HepG2 (cell line): ENCODE measurements at regions not wholly inside any gene's neighbourhood (a gene's known extent, or its start where the extent isn't known, plus 50 kb on each side); places are given as distances from the start of the nearest gene placed in this dataset.

ENCODE experiments used
- AGO2 ChIP-seq: fragments of 200-400 bp; formaldehyde crosslinking; optimal IDR thresholded peaks from 2 replicates; pipeline ENCODE3; 2017; ENCODE audit warnings: mild to moderate bottlenecking, low read depth, low read length, moderate library complexity
- AKAP8 ChIP-seq: sonication (generic); formaldehyde crosslinking; IDR thresholded peaks from 2 replicates; pipeline ENCODE4 v1.5.1; 2020; ENCODE audit warnings: mild to moderate bottlenecking, missing genetic modification reagents
- ATF5 ChIP-seq: sonication (generic); formaldehyde crosslinking; IDR thresholded peaks from 2 replicates; pipeline ENCODE4 v1.4.0; 2020; ENCODE audit warnings: mild to moderate bottlenecking, low read depth, missing genetic modification reagents
- ETV5 ChIP-seq: IDR thresholded peaks from 2 replicates; pipeline ENCODE4 v1.6.1; 2018; ENCODE audit warnings: missing biosample characterization, missing genetic modification reagents, inconsistent platforms, borderline replicate concordance
- ETV6 ChIP-seq: sonication (generic); formaldehyde crosslinking; conservative IDR thresholded peaks from 2 replicates; pipeline ENCODE4 v1.4.0; 2020; ENCODE audit warnings: missing genetic modification reagents
- GLMP ChIP-seq: sonication (generic); formaldehyde crosslinking; IDR thresholded peaks from 2 replicates; pipeline ENCODE4 v1.9.0; 2021; ENCODE audit warnings: missing genetic modification reagents, mild to moderate bottlenecking, borderline replicate concordance
- HOXA5 ChIP-seq: sonication (generic); formaldehyde crosslinking; IDR thresholded peaks from 2 replicates; pipeline ENCODE4 v1.4.0; 2020; ENCODE audit warnings: missing genetic modification reagents
- MIXL1 ChIP-seq: IDR thresholded peaks from 2 replicates; pipeline ENCODE4 v1.6.1; 2016
- PAWR ChIP-seq: sonication (generic); formaldehyde crosslinking; IDR thresholded peaks from 2 replicates; pipeline ENCODE4 v1.4.0; 2020; ENCODE audit warnings: missing genetic modification reagents, mild to moderate bottlenecking, borderline replicate concordance
- PBX3 ChIP-seq: sonication (generic); formaldehyde crosslinking; IDR thresholded peaks from 2 replicates; pipeline ENCODE4 v1.8.1; 2023; ENCODE audit warnings: missing genetic modification reagents, inconsistent platforms, borderline replicate concordance
- TARDBP ChIP-seq: sonication (generic); formaldehyde crosslinking; IDR thresholded peaks from 2 replicates; pipeline ENCODE4 v1.8.0; 2022; ENCODE audit warnings: mild to moderate bottlenecking, missing genetic modification reagents
- THAP11 ChIP-seq: IDR thresholded peaks from 2 replicates; pipeline ENCODE4 v1.6.1; 2016; ENCODE audit warnings: missing biosample characterization, missing genetic modification reagents
- ZBTB34 ChIP-seq: sonication (generic); formaldehyde crosslinking; IDR thresholded peaks from 2 replicates; pipeline ENCODE4 v1.8.0; 2022; ENCODE audit warnings: mild to moderate bottlenecking, missing genetic modification reagents
- ZFP36L2 ChIP-seq: sonication (generic); formaldehyde crosslinking; IDR thresholded peaks from 2 replicates; pipeline ENCODE4 v1.4.0; 2020; ENCODE audit warnings: missing genetic modification reagents
- ZGPAT ChIP-seq: IDR thresholded peaks from 2 replicates; pipeline ENCODE4 v1.6.1; 2016; ENCODE audit warnings: mild to moderate bottlenecking
- ZMYM2 ChIP-seq: sonication (generic); formaldehyde crosslinking; IDR thresholded peaks from 2 replicates; pipeline ENCODE4 v1.8.0; 2022; ENCODE audit warnings: mild to moderate bottlenecking, missing genetic modification reagents
- ZNF468 ChIP-seq: sonication (generic); formaldehyde crosslinking; IDR thresholded peaks from 2 replicates; pipeline ENCODE4 v1.8.0; 2022; ENCODE audit warnings: mild to moderate bottlenecking, moderate library complexity, missing genetic modification reagents
- ZNF513 ChIP-seq: sonication (generic); formaldehyde crosslinking; conservative IDR thresholded peaks from 2 replicates; pipeline ENCODE4 v1.5.0; 2020; ENCODE audit warnings: missing genetic modification reagents
- ZNF720 ChIP-seq: sonication (generic); formaldehyde crosslinking; IDR thresholded peaks from 2 replicates; pipeline ENCODE4 v1.4.0; 2020; ENCODE audit warnings: missing genetic modification reagents
- ZSCAN12 ChIP-seq: sonication (generic); formaldehyde crosslinking; IDR thresholded peaks from 2 replicates; pipeline ENCODE4 v1.9.0; 2021; ENCODE audit warnings: mild to moderate bottlenecking, missing genetic modification reagents
- ZUFSP ChIP-seq: sonication (generic); formaldehyde crosslinking; IDR thresholded peaks from 2 replicates; pipeline ENCODE4 v1.9.0; 2021; ENCODE audit warnings: missing genetic modification reagents, mild to moderate bottlenecking, borderline replicate concordance

GRCh38 chr2:43131051-43131889 lies 95.1 kb downstream of the ZFP36L2 start (continued):
- TF ChIP-seq ZNF468 (CRISPR knock-in tag) (no peak), ETV6 (no peak), ATF5 (CRISPR knock-in tag) (no peak), ZNF513 (CRISPR knock-in tag) (no peak; the same call in 1 of the 2 replicates), ETV5 (peak; percentile 79), HOXA5 (CRISPR knock-in tag) (peak; percentile 74), THAP11 (CRISPR knock-in tag) (no peak), PBX3 (no peak), AKAP8 (CRISPR knock-in tag) (peak; percentile 55; the same call in 1 of the 2 replicates), MIXL1 (CRISPR knock-in tag) (peak; percentile 24; the same call in 1 of the 2 replicates), ZNF720 (CRISPR knock-in tag) (no peak), ZMYM2 (CRISPR knock-in tag) (no peak), ZFP36L2 (no peak), ZBTB34 (CRISPR knock-in tag) (0 out of 2 replicates have a peak, but pooled peaks have one; percentile 10), GLMP (CRISPR knock-in tag) (no peak), PAWR (CRISPR knock-in tag) (no peak), ZGPAT (no peak), ZSCAN12 (CRISPR knock-in tag) (no peak), AGO2 (no peak), TARDBP (CRISPR knock-in tag) (no peak), ZUFSP (CRISPR knock-in tag) (no peak)
